ENCODE measurements at regions not wholly inside any gene's neighbourhood (a gene's known extent, or its start where the extent isn't known, plus 50 kb on each side); places are given as distances from the start of the nearest gene placed in this dataset.

DNA sequence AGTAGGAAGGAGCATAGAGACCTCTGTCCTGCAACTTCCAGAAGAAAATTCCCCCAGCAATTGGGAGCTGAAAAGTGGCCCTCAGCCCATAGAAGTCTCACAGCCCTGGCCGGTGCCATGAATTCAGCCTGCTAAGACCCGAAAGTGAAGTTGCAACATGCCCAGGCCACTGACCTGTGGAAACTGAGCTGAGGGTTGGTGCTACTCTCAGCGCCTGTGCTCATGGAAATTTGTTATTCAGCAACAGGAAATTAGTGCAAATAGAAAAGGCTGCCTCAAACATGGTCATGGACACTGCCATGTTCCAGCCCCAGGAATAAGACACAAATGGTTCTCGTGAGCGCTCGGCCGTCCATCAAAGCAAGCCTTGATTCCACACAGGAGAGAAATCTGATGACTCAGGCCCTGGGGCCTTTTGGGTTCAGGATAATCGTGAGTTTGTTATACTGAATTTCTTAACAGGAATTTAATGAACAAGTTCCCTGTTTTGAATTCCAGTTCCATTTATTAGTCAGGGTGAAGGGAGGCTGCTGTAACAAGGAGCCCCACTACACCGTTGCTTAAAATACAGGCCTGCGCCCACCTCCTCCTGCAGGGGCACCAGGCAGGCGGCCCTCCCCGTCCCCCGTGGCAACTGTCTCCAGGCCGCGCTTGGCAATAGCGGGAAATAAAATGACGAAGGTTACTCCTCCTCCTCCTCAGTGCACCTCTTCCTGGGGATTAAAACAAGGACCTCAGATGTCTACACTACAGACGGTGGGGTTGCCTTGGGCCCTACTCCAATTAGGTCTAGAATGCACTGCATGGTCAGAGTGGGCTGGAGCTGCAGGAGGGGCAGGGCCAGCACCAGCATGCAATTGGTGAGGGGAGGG lies 152.9 kb downstream of the ERMARD start:
- DNase-seq (ENCODE audit: low read depth in 1 of 2, low spot score in 2 of 2), result no peak
- H3K9me3 ChIP-seq (replicated peaks), result peaks cover 3% of the 10 kb centered on the region; the same call in 1 of the 2 replicates

GRCh38 chr6:169903122-169903521 lies 151.7 kb downstream of the ERMARD start:
- H3K27ac ChIP-seq, result no peak overlapping the region
- H3K27me3 ChIP-seq (replicated peaks), result no peaks in the 10 kb centered on the region
- H3K4me1 ChIP-seq (replicated peaks), result no peaks in the 10 kb centered on the region
- H3K36me3 ChIP-seq, result no peaks in the 10 kb centered on the region
- no peak for DNase-seq (ENCODE audit: low read depth in 1 of 2, low spot score in 2 of 2)
- H3K4me3 ChIP-seq, result no peak overlapping the region
- H3K9me3 ChIP-seq (replicated peaks), result peaks cover 3% of the 10 kb centered on the region; the same call in 1 of the 2 replicates

More for the DNA sequence above, 152.9 kb downstream of the ERMARD start:
- Histone ChIP-seq H3K27me3 (replicated peaks) (no peaks in the 10 kb centered on the region), H3K4me1 (replicated peaks) (no peaks in the 10 kb centered on the region), H3K4me3 (no peak overlapping the region), H3K36me3 (no peaks in the 10 kb centered on the region), H3K27ac (no peak overlapping the region)

GRCh38 chr6:169902604-169903003 lies 151.2 kb downstream of the ERMARD start:
- no peaks in the 10 kb centered on the region for H3K4me1 ChIP-seq (replicated peaks)
- no peaks in the 10 kb centered on the region for H3K36me3 ChIP-seq
- H3K4me3 ChIP-seq, result no peak overlapping the region
- H3K27me3 ChIP-seq (replicated peaks), result no peaks in the 10 kb centered on the region
- H3K27ac ChIP-seq, result no peak overlapping the region
- DNase-seq (ENCODE audit: low read depth in 1 of 2, low spot score in 2 of 2), result no peak
- peaks cover 3% of the 10 kb centered on the region; the same call in 1 of the 2 replicates for H3K9me3 ChIP-seq (replicated peaks)

GRCh38 chr6:169902070-169902469 lies 150.6 kb downstream of the ERMARD start:
- Histone ChIP-seq H3K9me3 (replicated peaks) (peaks cover 3% of the 10 kb centered on the region; the same call in 1 of the 2 replicates), H3K27ac (no peak overlapping the region)

DNA sequence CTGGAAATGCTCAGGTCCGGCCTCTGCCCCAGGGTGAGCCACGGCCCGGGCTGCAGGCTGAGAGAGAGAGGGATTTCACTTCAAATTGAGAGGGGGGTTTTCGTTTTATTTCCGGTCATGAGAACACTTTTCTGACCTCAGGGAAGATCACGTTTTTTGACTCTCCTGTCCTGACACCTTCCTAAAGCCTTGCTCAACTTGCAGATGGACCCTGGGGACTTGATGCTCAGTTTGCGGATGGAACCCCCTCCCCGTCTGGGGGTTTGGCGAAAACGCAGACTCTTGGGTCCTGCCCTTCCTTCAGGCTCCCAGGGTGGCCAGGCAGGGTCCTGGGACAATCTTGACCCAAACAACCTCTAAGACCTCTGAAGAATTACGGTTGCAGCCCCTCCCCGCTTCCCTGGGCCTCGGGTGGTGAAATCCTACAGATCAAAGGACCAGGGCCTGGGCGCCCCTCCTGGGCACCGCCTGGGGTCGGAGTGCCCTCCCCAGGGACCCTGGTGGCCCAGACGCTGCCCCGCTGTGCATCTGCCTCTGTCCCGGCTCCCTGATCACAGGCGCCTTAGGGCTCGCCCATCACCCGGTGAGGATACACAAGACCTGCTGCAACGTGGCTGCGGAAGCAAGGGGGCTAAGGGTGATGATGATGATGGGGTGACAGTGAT lies 148.2 kb downstream of the ERMARD start:
- H3K9me3 ChIP-seq (replicated peaks), result peaks cover 7% of the 10 kb centered on the region; the same call in 1 of the 2 replicates
- H3K4me1 ChIP-seq (replicated peaks), result no peaks in the 10 kb centered on the region
- DNase-seq (ENCODE audit: low read depth in 1 of 2, low spot score in 2 of 2), result no peak

More at GRCh38 chr6:169902070-169902469, 150.6 kb downstream of the ERMARD start:
- H3K4me1 ChIP-seq (replicated peaks), result no peaks in the 10 kb centered on the region
- DNase-seq (ENCODE audit: low read depth in 1 of 2, low spot score in 2 of 2), result no peak
- no peaks in the 10 kb centered on the region for H3K27me3 ChIP-seq (replicated peaks)
- H3K4me3 ChIP-seq, result no peak overlapping the region
- H3K36me3 ChIP-seq, result no peaks in the 10 kb centered on the region

GRCh38 chr6:169898788-169899480 lies 147.5 kb downstream of the ERMARD start:
- Histone ChIP-seq H3K27me3 (replicated peaks) (no peaks in the 10 kb centered on the region), H3K4me3 (no peak overlapping the region), H3K36me3 (no peaks in the 10 kb centered on the region), H3K4me1 (replicated peaks) (no peaks in the 10 kb centered on the region), H3K9me3 (replicated peaks) (peaks cover 9% of the 10 kb centered on the region; the same call in 1 of the 2 replicates), H3K27ac (no peak overlapping the region)
- DNase-seq (ENCODE audit: low read depth in 1 of 2, low spot score in 2 of 2), result no peak

More for the DNA sequence above, 148.2 kb downstream of the ERMARD start:
- Histone ChIP-seq H3K36me3 (no peaks in the 10 kb centered on the region), H3K27me3 (replicated peaks) (no peaks in the 10 kb centered on the region), H3K27ac (no peak overlapping the region), H3K4me3 (no peak overlapping the region)

GRCh38 chr6:169897601-169898358 lies 146.4 kb downstream of the ERMARD start:
- Histone ChIP-seq H3K4me1 (replicated peaks) (no peaks in the 10 kb centered on the region), H3K4me3 (no peak overlapping the region), H3K36me3 (no peaks in the 10 kb centered on the region), H3K27me3 (replicated peaks) (no peaks in the 10 kb centered on the region), H3K9me3 (replicated peaks) (peaks cover 15% of the 10 kb centered on the region), H3K27ac (no peak overlapping the region)
- no peak for DNase-seq (ENCODE audit: low read depth in 1 of 2, low spot score in 2 of 2)

GRCh38 chr6:169896826-169897456 lies 145.5 kb downstream of the ERMARD start:
- H3K4me3 ChIP-seq, result no peak overlapping the region
- H3K4me1 ChIP-seq (replicated peaks), result no peaks in the 10 kb centered on the region
- no peak overlapping the region for H3K27ac ChIP-seq
- no peaks in the 10 kb centered on the region for H3K36me3 ChIP-seq
- no peak for DNase-seq (ENCODE audit: low read depth in 1 of 2, low spot score in 2 of 2)
- peaks cover 12% of the 10 kb centered on the region for H3K9me3 ChIP-seq (replicated peaks)
- H3K27me3 ChIP-seq (replicated peaks), result no peaks in the 10 kb centered on the region

DNA sequence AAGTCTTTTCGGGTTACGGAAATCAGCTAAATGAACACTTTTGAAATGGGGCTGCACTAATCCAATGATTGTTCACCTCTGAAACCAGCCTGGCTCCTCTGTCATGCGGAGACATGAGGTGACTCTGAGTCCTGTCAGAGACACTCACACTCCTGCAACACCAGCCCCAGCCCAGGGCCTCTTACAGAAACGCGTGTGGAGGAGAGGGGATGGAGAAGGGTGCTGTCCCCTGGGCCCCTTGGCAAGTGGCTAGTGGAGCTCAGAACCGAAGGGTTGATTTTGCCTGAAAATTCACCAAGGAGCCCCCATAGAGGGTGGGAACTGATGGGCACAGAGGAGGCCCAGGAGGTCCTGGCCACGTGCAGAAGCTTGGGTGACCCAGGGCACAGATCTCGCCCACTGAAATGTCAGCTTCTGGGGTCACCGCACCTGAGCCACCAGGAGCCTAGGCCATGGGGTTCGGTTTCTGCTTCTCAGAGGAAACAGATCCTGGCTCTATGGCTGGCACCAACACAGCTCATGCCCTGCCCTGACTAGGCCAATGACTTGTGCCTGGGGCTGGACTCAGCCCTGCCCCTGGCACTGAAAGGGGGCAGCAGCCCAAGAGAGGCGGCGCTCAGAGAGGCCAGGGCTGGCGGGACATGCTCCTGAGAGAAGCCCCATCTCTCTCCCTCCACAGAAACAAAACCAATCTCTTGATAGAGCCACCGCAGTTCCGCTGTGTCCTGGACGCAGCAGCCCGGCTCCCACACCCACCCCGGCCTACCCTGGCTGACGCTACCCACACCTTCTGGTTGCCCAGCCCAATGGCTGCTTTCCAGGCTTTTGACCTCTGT lies 144.7 kb downstream of the ERMARD start:
- Histone ChIP-seq H3K27ac (no peak overlapping the region), H3K4me3 (no peak overlapping the region), H3K9me3 (replicated peaks) (peaks cover 12% of the 10 kb centered on the region), H3K36me3 (no peaks in the 10 kb centered on the region), H3K4me1 (replicated peaks) (no peaks in the 10 kb centered on the region), H3K27me3 (replicated peaks) (no peaks in the 10 kb centered on the region)
- DNase-seq (ENCODE audit: low read depth in 1 of 2, low spot score in 2 of 2), result no peak

GRCh38 chr6:169895000-169895759 lies 143.8 kb downstream of the ERMARD start:
- H3K27ac ChIP-seq, result no peak overlapping the region
- no peaks in the 10 kb centered on the region for H3K4me1 ChIP-seq (replicated peaks)
- no peaks in the 10 kb centered on the region for H3K27me3 ChIP-seq (replicated peaks)
- peaks cover 12% of the 10 kb centered on the region for H3K9me3 ChIP-seq (replicated peaks)
- DNase-seq (ENCODE audit: low read depth in 1 of 2, low spot score in 2 of 2), result no peak
- no peaks in the 10 kb centered on the region for H3K36me3 ChIP-seq
- H3K4me3 ChIP-seq, result no peak overlapping the region

DNA sequence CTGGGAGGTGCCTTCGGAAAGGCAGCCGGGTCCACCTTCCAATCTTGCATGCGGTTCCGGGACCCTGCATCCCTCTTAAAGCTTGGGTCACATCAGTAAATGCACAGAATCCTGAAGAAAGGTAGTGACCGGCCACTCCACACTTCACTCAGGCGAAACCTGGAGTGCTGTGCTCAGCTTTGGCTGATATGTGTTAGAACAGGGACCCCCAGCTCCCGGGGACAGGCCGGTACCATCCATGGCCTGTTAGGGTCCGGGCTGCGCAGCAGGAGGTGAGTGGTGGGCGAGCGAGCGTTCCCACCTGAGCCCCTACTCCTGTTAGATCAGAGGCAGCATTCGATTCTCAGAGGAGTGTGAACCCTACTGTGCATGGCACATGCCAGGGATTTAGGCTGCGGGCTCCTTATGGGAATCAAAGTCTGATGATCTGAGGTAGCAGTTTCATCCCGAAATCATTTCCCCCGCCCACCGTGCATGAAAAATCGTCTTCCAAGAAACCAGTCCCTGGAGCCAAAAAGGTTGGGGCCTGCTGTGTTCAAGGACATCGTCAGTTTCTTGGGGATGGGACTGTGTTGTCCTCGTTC lies 143.0 kb downstream of the ERMARD start:
- Histone ChIP-seq H3K4me1 (replicated peaks) (no peaks in the 10 kb centered on the region), H3K27me3 (replicated peaks) (no peaks in the 10 kb centered on the region), H3K27ac (no peak overlapping the region), H3K4me3 (no peak overlapping the region), H3K36me3 (no peaks in the 10 kb centered on the region), H3K9me3 (replicated peaks) (peaks cover 12% of the 10 kb centered on the region)
- DNase-seq (ENCODE audit: low read depth in 1 of 2, low spot score in 2 of 2), result no peak
